ENCODE measurements at regions not wholly inside any gene's neighbourhood (a gene's known extent, or its start where the extent isn't known, plus 50 kb on each side); places are given as distances from the start of the nearest gene placed in this dataset.

DNA sequence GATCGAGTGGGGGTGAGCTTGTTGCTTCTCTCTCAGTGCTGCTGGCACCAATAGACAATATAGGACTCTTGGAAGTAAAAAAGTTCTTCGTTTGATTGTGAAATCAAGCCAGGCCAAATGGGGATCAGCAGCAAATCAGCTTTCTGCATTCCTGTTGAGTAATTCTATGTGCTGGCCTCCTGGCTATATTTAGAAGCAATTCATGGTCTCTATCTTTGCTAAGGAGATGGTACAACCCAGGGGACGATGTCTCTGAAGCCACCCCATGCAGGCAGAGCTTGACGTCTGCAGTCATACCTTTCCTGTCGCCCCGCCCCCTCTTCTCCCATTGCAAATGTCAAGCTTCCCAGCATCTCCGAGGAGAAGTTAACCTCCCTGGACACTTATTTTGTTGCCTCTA lies 199.1 kb downstream of the SCP2D1 start:
- no peak for DNase-seq (ENCODE audit: low spot score in 2 of 2)
- no peaks in the 10 kb centered on the region for H3K36me3 Mint-ChIP-seq
- H3K27ac Mint-ChIP-seq, result no peak overlapping the region
- H3K9me3 Mint-ChIP-seq, result peaks cover 0 to 3% of the 10 kb centered on the region in 2 donors
- no peak for ATAC-seq

DNA sequence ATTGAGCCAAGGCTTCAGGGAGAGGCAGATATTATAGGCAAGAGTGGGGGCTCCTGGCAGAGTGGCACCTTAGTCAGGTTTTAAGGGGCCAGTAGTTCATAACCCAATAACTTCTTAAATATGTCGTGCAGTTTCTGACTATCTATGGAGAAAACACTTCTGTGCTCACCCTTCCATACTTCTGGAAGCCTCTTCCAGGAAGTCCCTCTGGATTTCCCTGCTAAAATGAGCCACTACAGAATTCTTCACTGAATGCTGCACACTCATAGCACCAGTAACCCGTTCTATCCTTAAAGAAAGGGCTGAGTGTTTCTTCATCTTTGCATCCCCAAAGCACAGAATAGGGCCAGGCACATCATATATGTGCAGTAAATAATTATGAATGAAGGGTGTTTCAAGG lies 198.5 kb upstream of the SLC24A3 start:
- ATAC-seq, result no peak
- no peak for DNase-seq (ENCODE audit: low spot score in 2 of 2)
- H3K9me3 Mint-ChIP-seq, result peaks cover 0 to 3% of the 10 kb centered on the region in 2 donors
- H3K36me3 Mint-ChIP-seq, result no peaks in the 10 kb centered on the region
- H3K27ac Mint-ChIP-seq, result no peak overlapping the region

DNA sequence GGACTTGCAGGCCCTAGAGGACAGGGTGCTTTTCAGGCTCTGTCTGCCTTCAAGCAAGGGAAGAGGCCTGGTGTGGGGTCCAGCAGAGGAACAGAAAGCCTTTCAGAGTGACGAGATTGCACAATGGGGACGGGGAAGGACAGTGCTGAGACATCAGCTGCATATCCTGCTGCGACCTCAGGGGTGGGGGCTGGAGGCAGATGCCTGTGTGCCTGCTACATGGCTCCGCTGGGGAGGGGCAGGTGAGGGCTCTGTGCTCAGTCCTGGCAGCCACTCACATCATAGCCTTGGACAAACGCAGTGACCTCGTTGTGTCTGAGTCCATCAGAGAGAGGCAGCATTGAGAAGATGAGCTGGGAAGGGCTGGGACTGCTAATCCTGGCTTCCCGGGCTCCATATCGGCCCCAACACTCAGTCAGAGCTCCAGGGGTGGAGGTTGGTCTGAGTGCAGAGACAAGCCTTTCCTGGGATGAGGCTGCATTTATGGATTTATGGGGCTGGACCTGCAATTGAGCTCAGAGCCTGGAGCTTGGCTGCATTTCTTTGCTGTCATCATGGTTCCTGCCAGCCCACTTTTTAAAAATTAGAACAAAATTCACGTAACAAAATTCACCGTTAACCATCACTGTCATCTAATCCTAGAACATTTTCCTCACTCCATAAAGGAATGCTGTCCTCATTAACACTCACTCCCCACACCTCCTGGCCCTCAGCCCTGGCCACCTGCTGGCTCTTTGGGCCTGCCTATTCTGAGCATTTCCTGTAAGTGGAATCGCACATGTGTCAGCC lies 196.9 kb upstream of the SLC24A3 start:
- Mint-ChIP-seq H3K36me3 (no peaks in the 10 kb centered on the region), H3K27ac (no peak overlapping the region), H3K9me3 (peaks cover 0 to 3% of the 10 kb centered on the region in 2 donors)
- ATAC-seq, result no peak
- DNase-seq (ENCODE audit: low spot score in 2 of 2), result no peak

DNA sequence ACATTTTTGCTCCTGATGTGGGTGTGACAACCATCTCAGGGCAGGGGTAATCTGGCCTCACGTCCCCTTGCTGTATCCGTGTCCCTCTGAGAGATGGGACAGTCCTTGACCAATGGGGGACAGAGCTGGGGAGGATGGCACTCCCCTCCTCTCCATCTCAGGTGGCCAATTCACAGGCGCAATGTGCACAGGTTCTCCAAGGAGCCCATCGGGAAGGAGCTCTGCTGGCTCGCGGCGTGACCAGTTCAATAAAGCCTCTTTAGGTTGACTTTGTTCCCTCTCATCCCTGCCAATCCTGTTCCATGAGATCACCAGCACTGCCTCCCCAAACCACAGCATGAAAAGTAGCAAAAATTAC lies 196.3 kb upstream of the SLC24A3 start:
- DNase-seq (ENCODE audit: low spot score in 2 of 2), result no peak
- ATAC-seq, result no peak
- H3K36me3 Mint-ChIP-seq, result no peaks in the 10 kb centered on the region
- peaks cover 0 to 3% of the 10 kb centered on the region in 2 donors for H3K9me3 Mint-ChIP-seq
- no peak overlapping the region for H3K27ac Mint-ChIP-seq

DNA sequence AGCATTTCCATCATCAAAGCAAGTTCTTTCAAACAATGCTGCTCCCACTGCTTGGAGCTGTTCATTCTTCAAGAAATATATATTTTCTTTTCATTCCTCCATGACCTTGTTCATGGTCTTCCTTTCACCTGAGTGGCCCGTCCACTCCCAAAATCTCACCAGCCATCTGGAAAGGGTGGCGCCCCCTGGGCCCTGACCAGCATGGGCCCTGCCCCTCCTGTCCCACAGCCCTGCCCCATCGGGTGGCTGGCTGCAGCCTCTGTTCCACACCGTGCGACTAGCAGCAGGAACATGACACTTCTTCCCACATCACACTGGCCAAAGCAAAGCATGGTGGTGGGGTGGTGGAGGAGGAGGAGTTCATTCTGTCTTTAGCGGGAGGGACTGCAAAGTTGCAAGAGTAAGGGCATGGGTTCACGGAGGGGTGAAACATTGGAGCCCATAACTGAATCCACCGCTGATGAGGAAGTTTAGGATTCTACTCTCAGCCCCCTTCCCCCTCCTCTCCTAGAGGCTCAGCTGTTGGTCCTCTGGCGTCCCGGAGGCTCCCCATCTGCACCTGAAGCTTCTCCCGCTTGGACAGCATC lies 195.2 kb upstream of the SLC24A3 start:
- DNase-seq (ENCODE audit: low spot score in 2 of 2) (no peak), ATAC-seq (no peak)
- peaks cover 0 to under 1% of the 10 kb centered on the region in 2 donors for H3K9me3 Mint-ChIP-seq
- H3K27ac Mint-ChIP-seq, result no peak overlapping the region
- no peaks in the 10 kb centered on the region for H3K36me3 Mint-ChIP-seq

DNA sequence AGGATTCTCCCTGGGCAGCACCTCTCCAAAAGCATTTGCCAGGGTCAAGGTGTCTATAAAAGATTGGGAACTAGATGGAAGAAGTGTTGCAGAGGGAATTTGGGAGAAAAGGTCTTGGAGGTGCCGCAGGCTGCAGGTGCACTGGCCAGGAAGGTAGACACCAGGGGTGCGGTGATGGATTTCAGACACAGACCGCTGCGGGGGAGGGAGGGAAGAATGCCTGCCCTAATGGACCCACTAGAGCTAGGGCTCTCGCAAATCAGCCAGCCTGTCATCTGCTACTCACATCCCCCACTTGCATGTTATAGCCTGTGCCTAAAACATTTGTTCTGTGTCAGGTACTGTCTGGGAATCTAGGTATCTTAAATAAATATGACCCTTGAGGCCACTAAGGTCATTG lies 193.6 kb upstream of the SLC24A3 start:
- no peak overlapping the region for H3K27ac Mint-ChIP-seq
- DNase-seq (ENCODE audit: low spot score in 2 of 2) (no peak), ATAC-seq (no peak)
- H3K9me3 Mint-ChIP-seq, result no peaks in the 10 kb centered on the region
- no peaks in the 10 kb centered on the region for H3K36me3 Mint-ChIP-seq

DNA sequence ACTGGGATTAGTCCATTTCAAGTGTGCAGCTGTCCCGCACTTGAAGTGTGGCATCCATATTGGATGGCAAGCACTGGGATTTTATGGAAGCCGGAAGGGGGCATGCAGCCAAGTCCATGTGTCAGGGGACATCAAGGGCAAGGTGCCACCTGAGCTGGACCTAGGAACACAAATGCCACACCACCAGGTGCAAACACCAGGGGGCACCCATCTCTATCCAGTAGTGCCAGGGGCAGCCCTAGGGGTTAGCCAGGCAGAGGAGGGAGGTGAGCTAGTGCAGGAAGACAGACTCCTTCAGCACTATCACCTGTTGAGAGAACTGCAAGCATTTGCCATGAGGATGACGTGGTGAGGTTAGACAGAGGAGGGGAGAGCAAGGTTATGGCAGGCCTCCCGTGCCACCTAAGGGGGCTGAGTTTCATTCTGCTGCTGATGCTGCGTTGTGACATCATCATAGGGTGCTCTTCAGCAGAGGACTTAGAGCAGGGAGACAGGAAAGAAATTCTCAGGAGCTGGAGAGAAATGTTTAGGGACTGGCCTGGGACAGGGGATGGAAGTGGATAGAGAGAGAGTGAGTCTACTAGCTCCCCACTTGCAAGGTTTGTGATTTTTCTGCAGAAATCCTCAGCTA lies 192.6 kb upstream of the SLC24A3 start:
- Mint-ChIP-seq H3K36me3 (no peaks in the 10 kb centered on the region), H3K27ac (no peak overlapping the region), H3K9me3 (no peaks in the 10 kb centered on the region)
- no peak for DNase-seq (ENCODE audit: low spot score in 2 of 2)
- ATAC-seq, result no peak

DNA sequence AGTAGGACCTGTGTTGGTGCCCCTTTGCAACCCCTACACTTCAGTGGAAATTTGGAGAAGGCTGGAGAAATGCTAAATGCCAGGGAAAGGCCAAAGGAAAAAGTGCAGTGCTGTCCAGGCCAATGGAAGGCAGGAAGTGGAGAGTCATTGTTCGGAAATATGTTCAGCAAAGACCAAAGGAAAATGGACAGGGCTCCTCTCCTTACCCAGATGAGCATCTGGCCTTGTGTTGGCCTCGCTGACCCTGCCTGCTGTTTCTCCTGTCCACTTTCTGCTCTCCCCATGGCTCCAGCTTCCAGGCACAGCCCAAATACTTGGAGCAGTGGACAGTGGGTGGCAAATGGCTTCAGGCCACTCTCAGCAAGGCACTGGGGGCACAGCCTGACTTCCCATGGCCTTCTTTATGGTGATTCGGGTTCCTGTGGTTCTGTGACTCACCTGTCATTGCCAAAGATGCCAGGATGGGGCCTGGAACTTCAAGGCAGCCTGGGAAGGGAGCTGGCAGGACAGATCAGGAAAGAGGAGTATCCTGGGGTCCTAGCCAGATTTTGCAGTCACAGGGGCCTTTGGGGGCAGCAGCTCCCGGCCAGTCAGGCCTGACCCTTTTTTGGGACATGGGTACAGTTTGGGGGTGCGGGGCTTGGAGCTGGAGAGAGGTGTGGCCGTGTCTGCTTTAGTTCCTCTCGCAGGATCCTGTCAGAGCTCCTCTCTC lies 190.9 kb upstream of the SLC24A3 start:
- H3K9me3 Mint-ChIP-seq, result no peaks in the 10 kb centered on the region

DNA sequence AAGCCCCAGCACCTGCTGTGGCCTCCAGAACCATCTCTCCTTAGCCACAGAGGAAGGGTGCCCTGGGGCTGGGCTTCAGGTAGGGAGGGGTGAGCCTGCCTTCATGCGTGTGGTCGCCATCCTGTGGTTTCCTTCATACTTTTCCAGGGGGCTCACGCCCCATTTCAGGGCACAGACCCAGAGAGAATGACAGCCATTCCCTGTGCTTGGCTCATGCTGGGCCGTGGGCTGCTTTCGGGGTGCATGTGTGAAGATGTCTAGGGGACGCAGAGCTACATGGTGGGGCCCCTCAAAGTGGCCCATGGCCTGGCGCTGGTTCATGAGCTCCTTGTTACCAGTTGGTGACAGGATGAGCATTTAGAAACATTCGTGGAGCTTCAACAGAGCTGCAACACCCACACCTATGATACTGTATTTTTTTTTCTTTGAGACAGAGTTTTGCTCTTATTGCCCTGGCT lies 190.3 kb upstream of the SLC24A3 start:
- H3K9me3 Mint-ChIP-seq, result no peaks in the 10 kb centered on the region
- H3K36me3 Mint-ChIP-seq, result no peaks in the 10 kb centered on the region
- ATAC-seq (no peak), DNase-seq (ENCODE audit: low spot score in 2 of 2) (no peak)
- no peak overlapping the region for H3K27ac Mint-ChIP-seq

More for the DNA sequence above, 190.9 kb upstream of the SLC24A3 start:
- Mint-ChIP-seq H3K27ac (no peak overlapping the region), H3K36me3 (no peaks in the 10 kb centered on the region)
- no peak for ATAC-seq
- no peak for DNase-seq (ENCODE audit: low spot score in 2 of 2)

DNA sequence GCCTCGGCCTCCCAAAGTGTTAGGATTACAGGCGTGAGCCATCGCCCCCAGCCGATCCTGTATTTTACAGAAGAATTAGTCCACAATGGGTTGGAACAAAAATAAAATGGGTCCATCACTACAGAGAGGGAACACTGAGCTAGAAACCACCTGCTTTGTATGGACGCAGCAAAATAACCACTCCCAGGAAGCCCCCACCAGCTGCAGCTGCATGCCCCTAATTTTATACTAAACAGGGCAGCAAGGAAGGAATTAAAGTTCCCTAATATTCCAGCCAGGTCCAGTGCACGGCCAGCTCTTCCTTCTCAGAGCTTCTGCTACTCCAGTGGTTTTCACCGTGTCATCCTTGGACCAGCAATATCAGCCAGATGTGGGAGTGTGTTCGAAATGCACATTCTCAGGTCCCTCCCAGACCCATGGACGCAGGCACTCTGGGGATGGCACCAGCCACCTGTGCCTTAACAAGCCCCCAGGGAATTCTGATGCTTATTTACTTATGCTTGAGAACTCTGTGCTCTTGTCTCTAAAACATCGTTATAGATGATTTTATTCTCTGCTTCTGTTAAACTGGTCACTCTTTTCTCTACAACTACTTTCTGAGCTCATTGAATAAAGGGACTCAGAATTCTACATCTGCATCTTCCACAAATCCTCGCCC lies 189.5 kb upstream of the SLC24A3 start:
- no peak overlapping the region for H3K27ac Mint-ChIP-seq
- no peaks in the 10 kb centered on the region for H3K9me3 Mint-ChIP-seq
- DNase-seq (ENCODE audit: low spot score in 2 of 2) (no peak), ATAC-seq (no peak)
- no peaks in the 10 kb centered on the region for H3K36me3 Mint-ChIP-seq

DNA sequence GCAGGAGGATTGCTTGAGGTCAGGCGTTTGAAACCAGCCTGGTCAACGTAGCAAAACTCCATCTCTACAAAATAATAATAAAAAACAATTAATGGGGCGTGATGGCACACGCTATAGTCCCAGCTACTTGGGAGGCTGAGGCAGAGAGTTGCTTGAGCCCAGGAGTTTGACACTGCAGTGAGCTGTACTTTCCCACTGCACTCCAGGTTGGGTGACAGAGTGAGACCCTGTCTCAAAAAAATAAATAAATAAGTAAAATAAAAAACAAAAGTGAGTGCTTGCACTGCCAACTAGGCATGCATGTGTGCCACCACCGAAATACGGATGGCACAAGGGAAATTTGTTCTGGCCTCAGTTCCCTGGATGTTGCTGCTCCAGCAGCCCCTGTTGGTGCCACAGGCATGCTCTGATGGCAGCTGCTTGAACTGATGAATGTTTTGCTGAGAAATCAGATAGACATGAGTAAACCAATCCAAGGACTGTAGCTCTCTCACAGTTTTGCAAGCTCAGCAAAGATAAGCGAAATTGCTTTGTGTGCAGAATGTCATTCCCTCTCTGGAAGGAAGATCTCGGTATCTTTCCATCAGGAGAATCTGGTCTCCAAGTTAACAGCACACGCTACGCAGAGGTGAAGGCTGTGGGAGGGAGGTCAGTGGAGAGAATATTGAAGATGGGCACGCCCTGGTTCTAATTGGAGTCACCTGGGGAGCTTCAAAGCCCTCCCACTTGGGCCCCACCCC lies 188.0 kb upstream of the SLC24A3 start:
- no peak for DNase-seq (ENCODE audit: low spot score in 2 of 2)
- ATAC-seq, result no peak
- H3K9me3 Mint-ChIP-seq, result no peaks in the 10 kb centered on the region
- H3K27ac Mint-ChIP-seq, result no peak overlapping the region
- no peaks in the 10 kb centered on the region for H3K36me3 Mint-ChIP-seq

DNA sequence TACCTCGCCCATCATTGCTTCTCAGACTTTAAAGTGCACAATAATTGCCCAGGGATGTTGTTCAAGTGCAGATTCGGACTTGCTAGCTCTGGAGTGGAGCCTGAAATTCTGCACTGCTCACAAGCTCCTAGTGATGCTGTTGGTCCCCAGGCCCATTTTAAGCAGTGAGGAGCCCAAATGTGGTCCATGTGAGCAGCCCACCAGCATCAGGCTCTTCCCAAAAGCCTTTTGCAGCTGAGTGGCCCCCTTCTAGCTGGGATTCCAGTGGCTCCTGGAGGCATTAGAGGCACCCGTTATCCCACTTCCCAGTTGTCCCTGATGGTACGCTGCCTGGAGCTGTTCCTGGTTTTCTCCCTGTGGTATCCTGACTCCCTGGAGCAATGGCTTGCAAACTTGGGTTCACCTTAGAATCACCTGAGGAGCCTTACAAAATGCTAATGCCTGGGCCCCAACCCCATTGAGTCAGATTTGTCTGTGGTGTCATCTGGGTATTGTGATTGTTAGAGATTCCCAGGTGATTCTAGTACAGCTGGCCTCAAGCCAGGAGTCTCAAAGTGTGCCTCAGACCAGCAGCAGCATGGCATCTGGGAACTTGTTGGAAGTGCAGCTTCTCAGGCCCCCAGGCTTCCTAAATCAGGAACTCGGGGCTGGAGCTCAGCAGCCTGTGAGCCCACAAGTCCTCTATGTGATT lies 186.9 kb upstream of the SLC24A3 start:
- no peak for DNase-seq (ENCODE audit: low spot score in 2 of 2)
- ATAC-seq, result no peak
- H3K9me3 Mint-ChIP-seq, result no peaks in the 10 kb centered on the region
- H3K27ac Mint-ChIP-seq, result no peak overlapping the region
- H3K36me3 Mint-ChIP-seq, result no peaks in the 10 kb centered on the region

DNA sequence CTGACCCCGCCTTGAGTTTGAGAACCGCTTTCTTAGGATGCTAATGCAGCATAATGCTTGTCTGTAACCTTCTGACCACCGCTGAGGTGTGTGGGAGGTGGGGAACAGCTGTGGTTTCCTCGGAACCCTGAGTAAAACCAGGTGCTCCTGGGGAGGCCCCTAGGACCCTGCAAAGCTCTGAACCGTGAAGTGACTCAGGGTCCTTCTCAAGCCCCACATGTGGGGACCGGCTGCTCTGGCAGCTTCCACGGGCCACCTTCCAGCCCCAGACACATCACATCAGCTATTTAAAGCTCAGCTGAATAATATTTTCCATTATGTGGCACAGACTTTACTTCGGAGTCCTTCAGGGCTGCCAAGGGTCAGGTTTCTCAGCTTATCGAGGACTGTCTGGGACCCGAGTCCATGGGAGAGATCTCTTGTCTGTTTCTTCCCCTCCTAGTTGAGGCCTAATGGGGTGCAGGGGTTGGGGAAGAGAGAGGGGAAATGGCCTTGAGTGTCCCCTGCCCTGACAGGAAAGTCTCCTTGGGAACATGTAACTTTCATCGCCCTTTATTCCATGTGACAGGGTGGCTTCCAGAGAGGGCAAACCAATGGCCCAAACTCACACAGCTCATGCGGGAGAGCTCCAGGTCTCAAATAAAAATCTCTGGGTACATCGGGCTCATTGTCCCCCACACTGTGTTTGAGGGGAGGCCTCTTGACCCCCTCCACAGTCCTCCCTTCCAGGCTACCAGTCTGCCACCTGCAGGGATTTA lies 186.1 kb upstream of the SLC24A3 start:
- Mint-ChIP-seq H3K36me3 (no peaks in the 10 kb centered on the region), H3K9me3 (no peaks in the 10 kb centered on the region), H3K27ac (no peak overlapping the region)
- ATAC-seq (no peak), DNase-seq (ENCODE audit: low spot score in 2 of 2) (no peak)

DNA sequence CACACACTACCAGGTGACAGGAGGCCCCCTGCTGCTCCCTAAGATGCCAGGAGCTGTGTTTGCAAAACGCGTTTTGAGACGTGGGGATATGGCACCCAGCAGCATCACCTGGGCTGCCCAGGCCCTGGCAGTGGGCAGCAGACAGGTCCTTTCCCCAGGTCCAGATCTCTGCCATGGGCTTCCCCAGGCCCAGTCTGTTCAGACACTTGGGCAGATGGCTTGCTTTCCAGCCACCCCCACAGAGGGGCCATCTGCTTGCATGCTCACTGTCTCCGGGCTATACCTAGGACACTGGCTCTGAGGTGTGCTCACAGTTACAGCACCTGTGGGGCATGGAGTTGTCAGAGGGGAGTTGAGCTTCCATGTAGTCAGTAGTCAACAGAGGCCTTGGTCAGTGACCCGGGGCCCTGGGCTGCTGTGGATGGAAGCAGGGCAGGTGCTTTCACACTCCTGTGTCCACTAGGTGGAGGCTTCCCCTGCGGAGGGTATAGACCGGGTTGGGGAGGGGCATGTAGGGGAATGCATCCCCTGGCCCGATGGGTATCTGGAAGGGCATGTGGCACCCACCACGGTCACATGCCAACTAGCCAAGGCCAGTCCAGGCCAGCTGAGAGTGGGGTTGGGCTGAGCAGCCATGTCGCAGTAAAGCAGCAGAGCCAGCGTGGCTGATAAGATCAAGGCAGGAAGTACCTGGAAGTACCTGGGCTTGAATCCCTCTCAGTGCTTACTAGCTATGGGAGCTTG lies 185.4 kb upstream of the SLC24A3 start:
- H3K9me3 Mint-ChIP-seq, result no peaks in the 10 kb centered on the region
- no peaks in the 10 kb centered on the region for H3K36me3 Mint-ChIP-seq
- no peak overlapping the region for H3K27ac Mint-ChIP-seq
- DNase-seq (ENCODE audit: low spot score in 2 of 2), result no peak
- no peak for ATAC-seq

DNA sequence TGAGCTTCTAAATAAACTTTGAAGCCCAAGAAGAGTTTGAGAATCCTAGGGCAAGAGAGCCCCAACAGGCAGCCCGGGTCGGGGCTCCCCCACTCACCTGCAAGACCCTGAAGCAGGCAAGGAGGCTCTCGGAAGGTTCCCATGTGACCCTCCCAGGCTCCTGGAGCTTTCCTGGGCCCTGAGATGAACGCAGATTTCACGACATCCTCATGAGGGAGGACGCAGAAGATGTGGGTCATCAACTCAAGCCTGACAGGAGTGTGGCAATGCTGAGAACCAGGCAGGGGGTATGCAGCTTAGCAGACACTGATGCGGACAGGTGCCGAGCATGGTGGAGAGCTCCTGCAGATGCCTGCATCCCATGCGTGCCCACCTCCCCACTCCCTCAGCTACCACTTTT lies 184.5 kb upstream of the SLC24A3 start:
- H3K27ac Mint-ChIP-seq, result no peak overlapping the region
- H3K9me3 Mint-ChIP-seq, result peaks cover 0 to 4% of the 10 kb centered on the region in 2 donors
- ATAC-seq (no peak), DNase-seq (ENCODE audit: low spot score in 2 of 2) (no peak)
- no peaks in the 10 kb centered on the region for H3K36me3 Mint-ChIP-seq

Data from activated naive CD4-positive, alpha-beta T cell treated with anti-CD3 and anti-CD28 coated beads, Interleukin-2, amount 50 U/mL, for 72 hours (primary cell).